ENCODE measurements at regions not wholly inside any gene's neighbourhood (a gene's known extent, or its start where the extent isn't known, plus 50 kb on each side); places are given as distances from the start of the nearest gene placed in this dataset.
A peak's percentile ranks its signal among the peaks of the same experiment; 100 is the strongest.

- intact Hi-C loops (cut with DNase I) = no loop called here
- Histone ChIP-seq H3K27ac (ENCODE audit: low read depth in 2 of 2, low read length in 2 of 2) (no peak overlapping the region), H3K9me3 (ENCODE audit: control insufficient read depth in 2 of 3, insufficient read depth in 1 of 3, low read length in 3 of 3) (no peaks in the 10 kb centered on the region), H3K4me1 (ENCODE audit: control insufficient read depth in 2 of 3, insufficient read depth in 2 of 3, low read depth in 1 of 3, low read length in 3 of 3) (no peaks in the 10 kb centered on the region), H3K27me3 (ENCODE audit: control insufficient read depth, insufficient read depth, low read length) (no peaks in the 10 kb centered on the region), H3K36me3 (ENCODE audit: control insufficient read depth in 2 of 3, insufficient read depth in 3 of 3, low read length in 3 of 3) (no peaks in the 10 kb centered on the region), H3K9ac (ENCODE audit: low read length in 3 of 3) (no peak overlapping the region), H3K4me3 (ENCODE audit: low read length in 3 of 3) (no peak overlapping the region)
- DNase-seq = no peak
- no peak for FAIRE-seq
- TF ChIP-seq CTCF (IDR thresholded peaks at IDR 0.05; ENCODE audit: borderline replicate concordance, extremely low read depth, insufficient read depth) = no peak
These were observed 345.5 kb downstream of the FGFR2 start for GRCh38 chr10:121252756-121253155.

GRCh38 chr10:121260377-121260776 lies 337.9 kb downstream of the FGFR2 start:
- no peak overlapping the region for H3K4me3 ChIP-seq (ENCODE audit: low read length in 3 of 3)
- no peak overlapping the region for H3K27ac ChIP-seq (ENCODE audit: low read depth in 2 of 2, low read length in 2 of 2)
- intact Hi-C loops (cut with DNase I) = no loop called here
- no peaks in the 10 kb centered on the region for H3K36me3 ChIP-seq (ENCODE audit: control insufficient read depth in 2 of 3, insufficient read depth in 3 of 3, low read length in 3 of 3)
- H3K9me3 ChIP-seq (ENCODE audit: control insufficient read depth in 2 of 3, insufficient read depth in 1 of 3, low read length in 3 of 3) = no peaks in the 10 kb centered on the region
- no peak for TF ChIP-seq CTCF (IDR thresholded peaks at IDR 0.05; ENCODE audit: borderline replicate concordance, extremely low read depth, insufficient read depth)
- no peak for FAIRE-seq
- H3K27me3 ChIP-seq (ENCODE audit: control insufficient read depth, insufficient read depth, low read length) = no peaks in the 10 kb centered on the region
- H3K9ac ChIP-seq (ENCODE audit: low read length in 3 of 3) = no peak overlapping the region
- H3K4me1 ChIP-seq (ENCODE audit: control insufficient read depth in 2 of 3, insufficient read depth in 2 of 3, low read depth in 1 of 3, low read length in 3 of 3) = no peaks in the 10 kb centered on the region
- DNase-seq = no peak

GRCh38 chr10:121261665-121262064 lies 336.6 kb downstream of the FGFR2 start:
- Histone ChIP-seq H3K36me3 (ENCODE audit: control insufficient read depth in 2 of 3, insufficient read depth in 3 of 3, low read length in 3 of 3) (no peaks in the 10 kb centered on the region), H3K27ac (ENCODE audit: low read depth in 2 of 2, low read length in 2 of 2) (no peak overlapping the region), H3K9me3 (ENCODE audit: control insufficient read depth in 2 of 3, insufficient read depth in 1 of 3, low read length in 3 of 3) (no peaks in the 10 kb centered on the region), H3K4me3 (ENCODE audit: low read length in 3 of 3) (no peak overlapping the region), H3K9ac (ENCODE audit: low read length in 3 of 3) (no peak overlapping the region), H3K27me3 (ENCODE audit: control insufficient read depth, insufficient read depth, low read length) (no peaks in the 10 kb centered on the region), H3K4me1 (ENCODE audit: control insufficient read depth in 2 of 3, insufficient read depth in 2 of 3, low read depth in 1 of 3, low read length in 3 of 3) (no peaks in the 10 kb centered on the region)
- intact Hi-C loops (cut with DNase I) = no loop called here
- FAIRE-seq = no peak
- no peak for TF ChIP-seq CTCF (IDR thresholded peaks at IDR 0.05; ENCODE audit: borderline replicate concordance, extremely low read depth, insufficient read depth)
- no peak for DNase-seq

GRCh38 chr10:121262774-121263430 lies 335.3 kb downstream of the FGFR2 start:
- H3K4me3 ChIP-seq (ENCODE audit: low read length in 3 of 3) = no peak overlapping the region
- FAIRE-seq = no peak
- H3K36me3 ChIP-seq (ENCODE audit: control insufficient read depth in 2 of 3, insufficient read depth in 3 of 3, low read length in 3 of 3) = no peaks in the 10 kb centered on the region
- H3K27ac ChIP-seq (ENCODE audit: low read depth in 2 of 2, low read length in 2 of 2) = no peak overlapping the region
- H3K9me3 ChIP-seq (ENCODE audit: control insufficient read depth in 2 of 3, insufficient read depth in 1 of 3, low read length in 3 of 3) = no peaks in the 10 kb centered on the region
- no peaks in the 10 kb centered on the region for H3K27me3 ChIP-seq (ENCODE audit: control insufficient read depth, insufficient read depth, low read length)
- peak in 3 of 5 donors; percentile 52 to 81 (median 74) for DNase-seq
- intact Hi-C loops (cut with DNase I) = no loop called here
- no peak for TF ChIP-seq CTCF (IDR thresholded peaks at IDR 0.05; ENCODE audit: borderline replicate concordance, extremely low read depth, insufficient read depth)
- no peaks in the 10 kb centered on the region for H3K4me1 ChIP-seq (ENCODE audit: control insufficient read depth in 2 of 3, insufficient read depth in 2 of 3, low read depth in 1 of 3, low read length in 3 of 3)
- no peak overlapping the region for H3K9ac ChIP-seq (ENCODE audit: low read length in 3 of 3)

Measured in kidney (tissue), 13 donors.